Vagina (tissue), 2 donors: ENCODE measurements at regions not wholly inside any gene's neighbourhood (a gene's known extent, or its start where the extent isn't known, plus 50 kb on each side); places are given as distances from the start of the nearest gene placed in this dataset.

Experiments
- DNase-seq, 2 donors: peaks; one replicate each; pipeline ENCODE4 v3.0.0-alpha.2; 2017; ENCODE audit errors: extremely low spot score in 2 of 2
- H3K27ac ChIP-seq: fragments of 200-600 bp; sonication (generic); one replicate; pipeline ENCODE4 v1.5.1; 2019
- H3K27me3 ChIP-seq: fragments of 200-600 bp; sonication (generic); one replicate; pipeline ENCODE4 v1.5.1; 2019
- H3K36me3 ChIP-seq, 2 donors: fragments of 200-600 bp; sonication (generic); one replicate each; pipeline ENCODE4 v1.5.1; 2017 to 2019
- H3K4me1 ChIP-seq: fragments of 200-600 bp; sonication (generic); one replicate; pipeline ENCODE4 v1.5.1; 2019
- H3K4me3 ChIP-seq, 2 donors: fragments of 200-600 bp; sonication (generic); 1 replicate in 1 of 2; 2 replicates in 1 of 2; pipeline ENCODE4 v1.5.1; 2016 to 2019
- H3K9me3 ChIP-seq: fragments of 200-600 bp; sonication (generic); one replicate; pipeline ENCODE4 v1.5.1; 2019
- CTCF ChIP-seq, 3 experiments: fragments of 450-650 bp in 2 of 3; fragments of 200-600 bp in 1 of 3; sonication (generic) in 1 of 3; IDR thresholded peaks; one replicate each; pipeline ENCODE4 v1.5.1; 2017 to 2019; ENCODE audit warnings: antibody characterized with exemption in 3 of 3, mild to moderate bottlenecking in 2 of 3, moderate library complexity in 2 of 3
- POLR2A ChIP-seq, 2 donors: fragments of 450-650 bp; IDR thresholded peaks; one replicate each; pipeline ENCODE4 v1.6.1; 2017; ENCODE audit warnings: antibody characterized with exemption in 2 of 2, mild to moderate bottlenecking in 2 of 2, moderate library complexity in 2 of 2
- POLR2AphosphoS5 ChIP-seq, 2 donors: sonication (generic); formaldehyde crosslinking; IDR thresholded peaks; one replicate each; pipeline ENCODE4 v1.9.0; 2017; ENCODE audit warnings: antibody characterized with exemption in 2 of 2, mild to moderate bottlenecking in 2 of 2, low read depth in 1 of 2; ENCODE audit not compliant: insufficient read depth in 1 of 2
- intact Hi-C: fragments of 100-400 bp; cut with DNase I; formaldehyde crosslinking; loops from one replicate; pipeline ENCODE4 v1.15.1; 2023

DNA sequence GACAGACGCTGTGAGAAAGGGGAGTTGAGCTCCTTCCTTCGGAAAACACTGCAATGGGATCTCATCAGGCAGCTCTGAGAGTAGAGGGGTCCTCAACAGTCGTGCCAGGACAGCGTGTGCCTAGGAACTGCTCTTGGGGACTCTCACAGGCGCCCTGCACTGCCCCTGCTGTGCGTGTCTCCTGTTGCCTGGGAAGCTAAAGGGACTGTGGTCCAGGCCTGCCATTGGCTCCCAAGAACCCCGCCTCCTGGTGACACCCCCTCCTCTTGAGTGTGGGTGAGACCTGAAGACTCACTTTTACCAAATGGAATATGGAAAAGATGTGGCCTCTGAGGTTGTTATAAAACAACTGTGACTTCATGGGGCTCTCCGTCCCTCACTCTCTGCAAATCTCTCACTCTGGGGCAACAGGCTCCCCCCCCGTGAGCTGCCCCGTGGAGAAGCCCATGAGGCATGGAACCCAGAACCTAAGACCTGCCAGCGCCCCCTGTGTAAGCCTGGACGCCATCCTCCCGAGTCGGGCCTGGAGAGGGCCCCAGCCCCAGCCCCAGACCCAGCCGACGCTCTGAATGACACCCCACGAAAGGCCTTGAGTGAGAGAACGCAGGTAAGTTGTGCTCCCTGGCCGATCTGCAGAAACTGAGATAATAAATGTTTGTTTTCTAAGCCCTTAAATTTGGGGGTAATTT lies 302.7 kb downstream of the FGF9 start:
- Histone ChIP-seq H3K27me3 (no peaks in the 10 kb centered on the region), H3K4me3 (no peak overlapping the region), H3K4me1 (no peaks in the 10 kb centered on the region), H3K36me3 (no peaks in the 10 kb centered on the region), H3K27ac (no peak overlapping the region), H3K9me3 (no peaks in the 10 kb centered on the region)
- no peak for TF ChIP-seq POLR2AphosphoS5 (IDR thresholded peaks at IDR 0.05; ENCODE audit: insufficient read depth in 1 of 2, low read depth in 1 of 2)
- TF ChIP-seq CTCF (IDR thresholded peaks at IDR 0.05): no peak
- TF ChIP-seq POLR2A (IDR thresholded peaks at IDR 0.05): no peak
- DNase-seq: no peak
- intact Hi-C loops: no loop called here

- no peak for DNase-seq
- H3K9me3 ChIP-seq: no peaks in the 10 kb centered on the region
- TF ChIP-seq POLR2AphosphoS5 (IDR thresholded peaks at IDR 0.05; ENCODE audit: insufficient read depth in 1 of 2, low read depth in 1 of 2): no peak
- no peak for TF ChIP-seq CTCF (IDR thresholded peaks at IDR 0.05)
- no peak for TF ChIP-seq POLR2A (IDR thresholded peaks at IDR 0.05)
- intact Hi-C loops: no loop called here
- no peaks in the 10 kb centered on the region for H3K4me1 ChIP-seq
- H3K27me3 ChIP-seq: no peaks in the 10 kb centered on the region
- H3K36me3 ChIP-seq: no peaks in the 10 kb centered on the region
- no peak overlapping the region for H3K27ac ChIP-seq
- no peak overlapping the region for H3K4me3 ChIP-seq
These were observed 303.9 kb downstream of the FGF9 start for GRCh38 chr13:21974741-21975140.

GRCh38 chr13:21976159-21976558 lies 305.3 kb downstream of the FGF9 start:
- Histone ChIP-seq H3K4me3 (no peak overlapping the region), H3K4me1 (no peaks in the 10 kb centered on the region), H3K27me3 (no peaks in the 10 kb centered on the region), H3K9me3 (no peaks in the 10 kb centered on the region), H3K36me3 (no peaks in the 10 kb centered on the region), H3K27ac (no peak overlapping the region)
- intact Hi-C loops: no loop called here
- TF ChIP-seq POLR2A (IDR thresholded peaks at IDR 0.05) (no peak), POLR2AphosphoS5 (IDR thresholded peaks at IDR 0.05; ENCODE audit: insufficient read depth in 1 of 2, low read depth in 1 of 2) (no peak), CTCF (IDR thresholded peaks at IDR 0.05) (no peak)
- DNase-seq: no peak

DNA sequence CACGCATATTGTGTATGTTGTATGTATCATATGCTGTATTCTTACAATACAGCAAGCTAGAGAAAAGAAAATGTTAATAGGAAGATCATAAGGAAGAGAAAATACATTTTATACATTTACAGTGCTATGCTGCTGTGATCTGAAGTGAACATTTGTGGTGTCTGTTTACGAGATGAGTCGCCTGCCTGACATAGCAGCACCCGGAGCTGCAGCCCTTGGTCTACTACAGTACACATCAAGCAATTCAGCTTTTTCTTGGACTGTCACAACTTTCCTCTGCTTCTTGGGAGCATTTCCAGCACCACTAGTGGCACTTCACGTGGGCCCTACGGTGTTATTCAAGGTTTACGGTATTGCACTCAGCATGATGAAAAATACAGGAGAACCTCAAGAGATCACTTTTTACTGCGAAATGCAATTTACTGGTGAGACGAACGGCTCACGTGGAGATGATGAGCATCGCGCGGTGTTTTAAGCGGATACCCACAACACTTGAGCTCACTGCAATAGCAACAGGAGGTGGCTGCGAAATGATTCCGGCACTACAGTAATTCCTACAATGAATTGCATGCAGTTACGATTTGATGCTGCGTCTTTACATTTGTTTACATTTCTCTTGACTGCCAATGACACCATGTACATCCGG lies 308.4 kb downstream of the FGF9 start:
- Histone ChIP-seq H3K36me3 (no peaks in the 10 kb centered on the region), H3K4me3 (no peak overlapping the region), H3K27ac (no peak overlapping the region), H3K9me3 (no peaks in the 10 kb centered on the region), H3K4me1 (no peaks in the 10 kb centered on the region), H3K27me3 (no peaks in the 10 kb centered on the region)
- TF ChIP-seq POLR2AphosphoS5 (IDR thresholded peaks at IDR 0.05; ENCODE audit: insufficient read depth in 1 of 2, low read depth in 1 of 2): no peak
- no peak for DNase-seq
- intact Hi-C loops: no loop called here

- TF ChIP-seq CTCF (IDR thresholded peaks at IDR 0.05): no peak
- TF ChIP-seq POLR2A (IDR thresholded peaks at IDR 0.05): no peak
- no peak for TF ChIP-seq POLR2AphosphoS5 (IDR thresholded peaks at IDR 0.05; ENCODE audit: insufficient read depth in 1 of 2, low read depth in 1 of 2)
- H3K36me3 ChIP-seq: no peaks in the 10 kb centered on the region
- no peaks in the 10 kb centered on the region for H3K9me3 ChIP-seq
- no peak overlapping the region for H3K27ac ChIP-seq
- intact Hi-C loops: no loop called here
- no peak for DNase-seq
- no peaks in the 10 kb centered on the region for H3K4me1 ChIP-seq
- H3K4me3 ChIP-seq: no peak overlapping the region
- H3K27me3 ChIP-seq: no peaks in the 10 kb centered on the region
These were observed 309.2 kb downstream of the FGF9 start for GRCh38 chr13:21980049-21980448.
